ENCODE measurements at regions not wholly inside any gene's neighbourhood (a gene's known extent, or its start where the extent isn't known, plus 50 kb on each side); places are given as distances from the start of the nearest gene placed in this dataset.
A peak's percentile ranks its signal among the peaks of the same experiment; 100 is the strongest.

DNA sequence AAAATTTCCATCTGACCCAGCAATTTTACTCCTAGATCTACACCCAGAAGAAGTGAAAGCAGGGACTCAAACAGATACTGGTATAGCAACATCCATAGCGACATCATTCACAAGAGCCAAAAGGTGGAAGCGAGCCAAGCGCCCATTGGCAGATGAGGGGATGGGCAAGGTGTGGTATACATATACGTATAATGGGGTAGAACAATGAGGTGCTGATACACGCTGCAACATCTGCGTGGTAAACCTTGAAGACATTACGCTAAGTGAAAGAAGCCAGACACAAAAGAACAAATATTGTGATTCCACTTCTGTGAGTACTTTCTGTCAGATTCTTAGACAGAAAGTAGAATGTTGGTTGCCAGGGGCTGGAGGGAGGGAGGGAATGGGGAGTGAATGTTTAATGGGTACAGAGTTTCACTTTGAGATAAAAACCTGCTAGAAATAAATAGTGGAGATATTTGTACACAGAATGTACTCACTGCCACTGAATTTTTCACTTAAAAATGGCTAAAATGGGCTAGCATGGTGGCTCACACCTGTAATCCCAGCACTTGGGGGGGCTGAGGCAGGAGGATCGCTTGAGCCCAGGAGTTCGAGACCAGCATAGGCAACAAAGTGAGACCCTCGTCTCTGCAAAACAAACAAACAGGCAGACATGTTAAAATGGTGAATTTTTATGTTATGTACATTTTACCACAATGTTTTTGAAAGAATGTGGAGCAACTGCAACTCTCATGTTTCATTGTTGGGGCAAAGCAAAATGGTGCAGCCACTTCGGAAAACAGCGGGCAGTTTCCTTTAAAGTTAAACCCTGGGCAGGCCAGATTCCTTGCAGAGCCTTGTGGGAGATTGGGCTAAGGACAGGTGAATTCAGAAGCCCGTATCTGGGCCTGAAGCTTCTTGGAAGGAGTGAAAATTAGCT, 103.4 kb upstream of the MYCN start:
- FAIRE-seq (no peak), DNase-seq (ENCODE audit: low read depth) (no peak)
- Mint-ChIP-seq H3K4me3 (ENCODE audit: unreplicated experiment) (peak overlapping the region; percentile 35), H3K36me3 (ENCODE audit: low read depth, unreplicated experiment) (no peaks in the 10 kb centered on the region), H3K4me1 (ENCODE audit: low read depth, unreplicated experiment) (peaks cover 4% of the 10 kb centered on the region), H3K9me3 (ENCODE audit: unreplicated experiment) (peaks cover 5% of the 10 kb centered on the region), H3K27ac (ENCODE audit: unreplicated experiment) (no peak overlapping the region), H3K27me3 (ENCODE audit: low read depth, unreplicated experiment) (peaks cover 20% of the 10 kb centered on the region)
- Histone ChIP-seq H2AFZ (ENCODE audit: low read depth, low read length) (no peak overlapping the region), H3K9ac (ENCODE audit: low read length) (no peak overlapping the region), H3K4me1 (ENCODE audit: insufficient read depth, low read length) (no peaks in the 10 kb centered on the region), H3K36me3 (ENCODE audit: insufficient read depth, low read length) (no peaks in the 10 kb centered on the region), H3K27me3 (ENCODE audit: insufficient read depth, low read length) (no peaks in the 10 kb centered on the region), H3K79me2 (ENCODE audit: insufficient read depth, low read length) (no peaks in the 10 kb centered on the region), H3K4me2 (ENCODE audit: low read length) (no peak overlapping the region), H4K20me1 (ENCODE audit: insufficient read depth, low read length) (no peaks in the 10 kb centered on the region), H3K27ac (ENCODE audit: low read depth, low read length) (no peak overlapping the region), H3K4me3 (ENCODE audit: insufficient read depth, low read depth, low read length) (no peak overlapping the region), H3K9me3 (ENCODE audit: insufficient read depth, low read depth, low read length) (peaks cover 2% of the 10 kb centered on the region)
- no peak for TF ChIP-seq EZH2 (IDR thresholded peaks at IDR 0.05; ENCODE audit: insufficient read depth, low read length)
- TF ChIP-seq, protein P1, sequence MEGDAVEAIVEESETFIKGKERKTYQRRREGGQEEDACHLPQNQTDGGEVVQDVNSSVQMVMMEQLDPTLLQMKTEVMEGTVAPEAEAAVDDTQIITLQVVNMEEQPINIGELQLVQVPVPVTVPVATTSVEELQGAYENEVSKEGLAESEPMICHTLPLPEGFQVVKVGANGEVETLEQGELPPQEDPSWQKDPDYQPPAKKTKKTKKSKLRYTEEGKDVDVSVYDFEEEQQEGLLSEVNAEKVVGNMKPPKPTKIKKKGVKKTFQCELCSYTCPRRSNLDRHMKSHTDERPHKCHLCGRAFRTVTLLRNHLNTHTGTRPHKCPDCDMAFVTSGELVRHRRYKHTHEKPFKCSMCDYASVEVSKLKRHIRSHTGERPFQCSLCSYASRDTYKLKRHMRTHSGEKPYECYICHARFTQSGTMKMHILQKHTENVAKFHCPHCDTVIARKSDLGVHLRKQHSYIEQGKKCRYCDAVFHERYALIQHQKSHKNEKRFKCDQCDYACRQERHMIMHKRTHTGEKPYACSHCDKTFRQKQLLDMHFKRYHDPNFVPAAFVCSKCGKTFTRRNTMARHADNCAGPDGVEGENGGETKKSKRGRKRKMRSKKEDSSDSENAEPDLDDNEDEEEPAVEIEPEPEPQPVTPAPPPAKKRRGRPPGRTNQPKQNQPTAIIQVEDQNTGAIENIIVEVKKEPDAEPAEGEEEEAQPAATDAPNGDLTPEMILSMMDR (IDR thresholded peaks at IDR 0.05; ENCODE audit: insufficient read depth, low read depth, low read length): no peak

DNA sequence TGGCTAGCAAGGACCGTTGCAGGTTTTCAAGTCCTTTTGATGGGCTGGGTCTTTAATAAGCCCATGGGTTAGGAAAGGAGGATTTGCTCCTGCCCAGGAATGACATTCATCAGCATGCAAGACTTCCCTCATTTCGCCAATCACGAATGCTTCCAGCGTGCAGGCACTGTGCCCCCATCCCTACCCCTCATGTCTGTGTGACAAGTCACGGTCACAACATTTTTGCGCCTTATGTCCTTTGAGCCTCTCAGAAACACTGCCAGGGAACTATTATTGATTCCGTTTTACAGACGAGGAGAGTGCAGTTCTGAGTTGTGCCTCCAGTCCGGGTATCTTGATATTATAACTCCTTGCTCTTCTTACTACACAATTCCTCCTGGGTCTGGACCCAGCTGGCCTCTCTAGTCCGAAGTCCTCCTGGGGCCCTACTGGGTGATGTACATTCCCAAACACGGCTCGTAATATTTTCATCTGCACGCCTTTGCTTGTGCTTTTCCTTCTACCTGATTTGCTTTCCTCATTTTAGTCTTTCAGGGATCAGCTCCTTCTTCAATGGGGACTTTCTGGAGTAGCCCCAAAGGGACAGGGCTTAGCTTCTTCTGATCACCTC, 101.8 kb upstream of the MYCN start:
- Histone ChIP-seq H2AFZ (ENCODE audit: low read depth, low read length) (no peak overlapping the region), H3K4me2 (ENCODE audit: low read length) (no peak overlapping the region), H3K9ac (ENCODE audit: low read length) (no peak overlapping the region), H3K79me2 (ENCODE audit: insufficient read depth, low read length) (no peaks in the 10 kb centered on the region), H3K36me3 (ENCODE audit: insufficient read depth, low read length) (no peaks in the 10 kb centered on the region), H3K27me3 (ENCODE audit: insufficient read depth, low read length) (no peaks in the 10 kb centered on the region), H3K4me3 (ENCODE audit: insufficient read depth, low read depth, low read length) (no peak overlapping the region), H3K27ac (ENCODE audit: low read depth, low read length) (no peak overlapping the region), H4K20me1 (ENCODE audit: insufficient read depth, low read length) (no peaks in the 10 kb centered on the region), H3K4me1 (ENCODE audit: insufficient read depth, low read length) (no peaks in the 10 kb centered on the region), H3K9me3 (ENCODE audit: insufficient read depth, low read depth, low read length) (peaks cover 2% of the 10 kb centered on the region)
- no peak overlapping the region for H3K4me3 Mint-ChIP-seq (ENCODE audit: unreplicated experiment)
- no peaks in the 10 kb centered on the region for H3K36me3 Mint-ChIP-seq (ENCODE audit: low read depth, unreplicated experiment)
- FAIRE-seq: no peak
- peaks cover 5% of the 10 kb centered on the region for H3K9me3 Mint-ChIP-seq (ENCODE audit: unreplicated experiment)
- H3K27me3 Mint-ChIP-seq (ENCODE audit: low read depth, unreplicated experiment): peaks cover 18% of the 10 kb centered on the region
- no peak for DNase-seq (ENCODE audit: low read depth)
- TF ChIP-seq, protein P1 (IDR thresholded peaks at IDR 0.05; ENCODE audit: insufficient read depth, low read depth, low read length): no peak
- no peak for TF ChIP-seq EZH2 (IDR thresholded peaks at IDR 0.05; ENCODE audit: insufficient read depth, low read length)
- no peak overlapping the region for H3K27ac Mint-ChIP-seq (ENCODE audit: unreplicated experiment)
- peaks cover 11% of the 10 kb centered on the region for H3K4me1 Mint-ChIP-seq (ENCODE audit: low read depth, unreplicated experiment)

All from astrocyte (in vitro differentiated cells and primary cell).